Muscle layer of duodenum (tissue), 2 donors: ENCODE measurements at regions not wholly inside any gene's neighbourhood (a gene's known extent, or its start where the extent isn't known, plus 50 kb on each side); places are given as distances from the start of the nearest gene placed in this dataset.
"Not testable (repeated sequence)": the region's sequence is repeated elsewhere in the genome, so short reads cannot be mapped to it uniquely, and the experiment has no call there.

Experiments used
- H3K27ac ChIP-seq: one replicate; pipeline ENCODE4 v1.7.0; 2013; ENCODE audit warnings: mild to moderate bottlenecking, low read length
- H3K27me3 ChIP-seq: one replicate; pipeline ENCODE4 v1.7.0; 2013; ENCODE audit warnings: low read depth, mild to moderate bottlenecking, control low read depth, low read length
- H3K36me3 ChIP-seq, 2 donors: one replicate each; pipeline ENCODE4 v1.7.0; 2013; ENCODE audit warnings: low read length in 2 of 2, control low read depth in 1 of 2, mild to moderate bottlenecking in 1 of 2; ENCODE audit not compliant: insufficient read depth in 2 of 2, control insufficient read depth in 1 of 2
- H3K4me1 ChIP-seq, 2 donors: one replicate each; pipeline ENCODE4 v1.7.0; 2013; ENCODE audit warnings: low read length in 2 of 2, mild to moderate bottlenecking in 2 of 2, control low read depth in 1 of 2, moderate library complexity in 1 of 2; ENCODE audit not compliant: insufficient read depth in 2 of 2, control insufficient read depth in 1 of 2
- H3K4me3 ChIP-seq, 2 donors: one replicate each; pipeline ENCODE4 v1.7.0; 2013; ENCODE audit warnings: low read length in 2 of 2, low read depth in 1 of 2, mild to moderate bottlenecking in 1 of 2
- H3K9me3 ChIP-seq, 2 donors: one replicate each; pipeline ENCODE4 v1.7.0; 2013; ENCODE audit warnings: low read length in 2 of 2, control low read depth in 1 of 2, mild to moderate bottlenecking in 1 of 2; ENCODE audit not compliant: control insufficient read depth in 1 of 2
- donor health status: healthy.

DNA sequence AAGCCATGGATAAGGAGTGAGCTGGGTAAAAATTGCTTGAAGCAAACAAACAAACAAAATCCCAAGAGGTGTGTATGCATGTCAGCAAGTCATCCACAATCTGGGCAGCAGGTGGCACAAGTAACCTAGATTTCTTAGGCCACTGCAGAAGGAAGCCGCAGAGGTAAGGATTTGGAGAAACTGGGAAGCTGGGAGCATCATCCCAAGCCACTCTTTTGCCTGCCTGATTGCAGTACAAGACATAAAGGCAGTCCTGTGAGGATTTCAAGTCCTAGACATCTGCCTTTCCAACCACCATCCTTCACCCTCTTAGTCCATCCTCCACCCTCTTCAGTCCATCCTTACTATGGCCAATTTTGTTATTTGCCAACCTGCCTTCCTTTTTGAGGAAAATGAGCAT lies 67.2 kb upstream of the BMAL1 start:
- Histone ChIP-seq H3K4me3 (no peak overlapping the region), H3K27me3 (no peaks in the 10 kb centered on the region), H3K4me1 (peaks cover 0 to 21% of the 10 kb centered on the region in 2 donors), H3K36me3 (peaks cover 0 to 1% of the 10 kb centered on the region in 2 donors), H3K27ac (no peak overlapping the region), H3K9me3 (no peaks in the 10 kb centered on the region)

DNA sequence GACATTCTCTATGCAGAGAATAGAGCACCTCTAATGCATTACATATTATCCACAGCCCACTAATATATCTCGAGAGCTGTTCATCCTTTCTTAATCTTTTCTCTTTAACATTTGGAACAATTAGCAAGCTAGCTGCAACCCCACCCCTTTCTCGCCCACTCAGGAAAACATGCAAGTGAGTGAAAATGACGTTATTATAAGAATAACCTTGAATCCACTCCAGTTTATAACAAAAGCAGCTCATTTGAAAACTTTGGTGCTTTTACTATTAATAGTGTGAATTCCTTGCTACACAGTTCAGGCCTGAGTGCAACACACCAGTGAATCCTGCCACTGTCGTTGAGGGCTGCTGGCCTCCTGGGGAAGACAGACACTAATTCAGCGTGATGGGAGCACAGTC lies 63.3 kb upstream of the BMAL1 start:
- Histone ChIP-seq H3K27me3 (no peaks in the 10 kb centered on the region), H3K27ac (no peak overlapping the region), H3K4me3 (no peak overlapping the region), H3K4me1 (peaks cover 0 to under 1% of the 10 kb centered on the region in 2 donors), H3K9me3 (no peaks in the 10 kb centered on the region), H3K36me3 (peaks cover 0 to 8% of the 10 kb centered on the region in 2 donors)

DNA sequence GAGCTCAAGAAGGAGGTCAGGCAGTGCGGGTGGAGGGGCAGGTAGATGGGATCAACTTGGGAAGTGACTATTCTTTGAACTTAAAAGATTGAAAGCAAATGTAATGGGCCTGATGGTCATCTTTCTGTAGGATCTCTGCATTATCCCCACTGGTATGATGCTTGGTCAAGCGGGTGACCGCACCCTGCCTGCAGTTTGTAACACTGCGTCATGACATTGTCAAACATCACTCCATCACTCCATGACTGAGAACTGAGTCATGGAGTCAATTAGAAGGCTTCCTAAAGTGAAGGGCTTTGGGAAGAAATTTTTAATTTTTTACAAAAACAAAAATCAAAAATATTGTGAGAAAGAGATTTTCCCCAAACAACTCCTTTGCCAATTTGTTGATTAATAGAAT lies 62.4 kb upstream of the BMAL1 start:
- Histone ChIP-seq H3K4me1 (no peaks in the 10 kb centered on the region), H3K9me3 (no peaks in the 10 kb centered on the region), H3K4me3 (no peak overlapping the region), H3K27ac (no peak overlapping the region), H3K36me3 (peaks cover 0 to 8% of the 10 kb centered on the region in 2 donors), H3K27me3 (no peaks in the 10 kb centered on the region)

DNA sequence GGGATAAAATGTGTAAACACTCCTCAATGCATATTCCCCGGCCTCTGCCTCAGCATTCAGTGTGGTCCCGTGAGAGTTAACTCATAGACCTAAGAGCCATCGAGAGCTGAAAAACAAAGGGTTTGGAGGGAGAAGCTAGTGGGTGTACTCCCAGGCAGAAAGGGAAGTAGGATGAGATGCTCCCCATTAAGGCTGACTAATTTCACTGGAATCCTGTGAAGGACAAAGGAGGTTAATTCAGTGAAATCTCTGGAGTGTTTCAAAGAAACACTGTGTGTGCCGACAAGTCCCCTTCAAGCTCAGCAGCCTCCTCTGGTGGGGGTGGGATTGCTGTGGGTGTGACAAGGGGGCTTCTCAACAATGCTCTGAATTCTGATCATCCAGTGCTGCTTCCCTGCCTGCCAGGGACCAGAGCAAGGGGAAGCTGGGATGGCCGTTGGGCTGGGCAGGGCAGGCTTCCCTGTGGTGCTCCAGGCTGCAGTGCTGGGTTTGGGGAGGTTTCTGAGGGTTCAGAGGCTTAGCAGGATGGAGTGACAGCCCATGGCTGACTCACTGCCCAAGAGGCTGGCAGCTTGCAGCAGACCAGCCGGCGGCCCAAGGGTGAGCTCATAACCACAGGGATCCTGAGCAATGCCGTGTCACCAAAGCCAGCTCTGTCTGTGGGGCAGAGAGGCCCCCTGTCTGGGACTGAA lies 61.4 kb upstream of the BMAL1 start:
- Histone ChIP-seq H3K27me3 (no peaks in the 10 kb centered on the region), H3K27ac (no peak overlapping the region), H3K9me3 (no peaks in the 10 kb centered on the region), H3K36me3 (peaks cover 0 to 8% of the 10 kb centered on the region in 2 donors), H3K4me1 (no peaks in the 10 kb centered on the region), H3K4me3 (no peak overlapping the region)

DNA sequence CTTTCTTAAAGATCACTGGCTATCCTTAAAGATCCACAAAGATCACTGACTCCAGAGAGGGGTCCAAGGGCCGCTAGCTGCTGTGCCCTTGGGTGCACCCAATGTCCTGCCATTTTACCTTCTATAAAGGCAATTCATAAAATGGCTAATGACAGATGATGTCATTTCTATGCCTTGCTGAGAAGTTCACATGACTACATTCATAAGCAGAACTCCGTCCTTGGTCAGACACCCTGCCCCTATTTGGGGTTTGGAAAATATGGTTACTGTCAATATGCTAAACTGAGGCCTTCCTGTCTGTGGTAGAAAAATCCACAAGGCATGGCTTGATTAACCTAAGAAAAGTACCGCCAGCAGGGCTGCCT lies 60.9 kb upstream of the BMAL1 start:
- Histone ChIP-seq H3K4me1 (no peaks in the 10 kb centered on the region), H3K36me3 (peaks cover 0 to 8% of the 10 kb centered on the region in 2 donors), H3K27me3 (no peaks in the 10 kb centered on the region), H3K9me3 (no peaks in the 10 kb centered on the region), H3K4me3 (no peak overlapping the region), H3K27ac (no peak overlapping the region)

DNA sequence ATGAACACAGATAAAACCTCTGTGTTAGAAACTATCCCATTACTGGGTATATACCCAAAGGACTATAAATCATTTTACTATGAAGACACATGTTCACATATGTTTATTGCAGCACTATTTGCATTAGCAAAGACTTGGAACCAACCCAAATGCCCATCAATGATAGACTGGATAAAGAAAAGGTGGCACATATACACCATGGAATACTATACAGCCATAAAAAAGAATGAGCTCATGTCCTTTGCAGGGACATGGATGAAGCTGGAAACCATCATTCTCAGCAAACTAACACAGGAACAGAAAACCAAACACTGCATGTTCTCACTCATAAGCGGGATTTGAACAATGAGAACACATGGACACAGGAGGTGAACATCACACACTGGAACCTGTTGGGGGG lies 58.9 kb upstream of the BMAL1 start:
- H3K9me3 ChIP-seq, H3K36me3 ChIP-seq, H3K27me3 ChIP-seq, H3K4me3 ChIP-seq, H3K4me1 ChIP-seq, H3K27ac ChIP-seq: not testable (repeated sequence)

DNA sequence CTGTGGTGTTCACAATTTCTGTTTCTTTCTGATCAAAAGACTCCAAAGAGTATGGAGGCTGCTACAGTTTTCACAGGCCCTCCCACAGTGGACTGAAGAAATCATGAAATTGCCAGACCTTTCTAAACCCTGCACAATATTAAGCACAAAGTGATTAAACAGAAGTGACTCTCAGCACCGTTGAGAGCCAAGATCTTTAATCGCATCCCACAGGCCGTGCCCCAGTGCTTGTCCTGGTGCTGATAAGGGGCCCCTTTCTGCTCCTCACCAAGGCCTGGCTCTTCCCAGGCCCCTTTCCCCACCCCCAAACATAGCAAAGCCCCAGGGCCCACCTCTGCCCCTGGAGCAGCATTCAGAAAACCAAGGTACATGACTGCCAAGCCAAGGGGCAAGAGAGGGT lies 57.4 kb upstream of the BMAL1 start:
- H3K9me3 ChIP-seq: no peaks in the 10 kb centered on the region
- peaks cover 0 to 8% of the 10 kb centered on the region in 2 donors for H3K36me3 ChIP-seq
- H3K4me1 ChIP-seq: no peaks in the 10 kb centered on the region
- H3K27me3 ChIP-seq: no peaks in the 10 kb centered on the region
- H3K4me3 ChIP-seq: no peak overlapping the region
- no peak overlapping the region for H3K27ac ChIP-seq

DNA sequence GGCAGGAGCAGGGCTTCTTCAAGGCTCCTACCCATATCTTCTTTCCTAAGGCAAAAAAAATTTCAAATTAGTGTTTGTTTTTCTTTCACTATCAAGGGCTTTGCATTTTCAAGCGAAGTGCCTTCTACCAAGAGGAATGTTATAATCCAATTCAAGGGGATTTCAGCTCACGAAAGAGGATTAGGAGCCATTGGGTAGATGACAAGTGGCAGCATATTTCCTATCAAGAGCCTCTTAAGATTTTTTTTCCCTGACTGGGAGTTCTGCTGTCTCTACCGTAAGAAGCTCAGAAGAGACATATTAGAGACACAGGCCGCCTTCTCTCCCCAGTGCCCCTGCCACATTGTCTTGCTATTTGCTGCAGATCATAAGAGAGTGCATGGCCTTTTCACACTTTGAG lies 55.9 kb upstream of the BMAL1 start:
- Histone ChIP-seq H3K4me1 (no peaks in the 10 kb centered on the region), H3K27ac (no peak overlapping the region), H3K36me3 (no peaks in the 10 kb centered on the region), H3K9me3 (no peaks in the 10 kb centered on the region), H3K27me3 (no peaks in the 10 kb centered on the region), H3K4me3 (no peak overlapping the region)

DNA sequence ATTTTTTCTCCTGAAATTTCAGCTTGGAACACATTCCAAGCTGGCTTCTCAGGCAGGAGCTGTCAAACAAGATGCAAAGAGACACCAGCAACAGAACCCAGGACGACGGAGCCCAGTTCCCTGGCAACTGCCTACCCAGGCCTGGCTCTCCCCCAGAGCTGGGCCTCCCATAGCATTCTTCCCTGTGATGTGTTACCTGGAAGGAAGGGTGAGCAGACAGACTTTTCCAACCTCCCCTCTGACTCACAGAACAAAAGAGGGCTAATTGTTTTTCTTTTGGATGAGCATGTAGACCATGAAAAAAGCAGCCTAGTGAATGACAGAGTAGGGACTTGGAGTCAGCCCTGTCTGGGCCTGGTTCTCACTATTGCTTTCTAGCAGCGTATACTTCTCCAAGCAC lies 55.3 kb upstream of the BMAL1 start:
- Histone ChIP-seq H3K27me3 (no peaks in the 10 kb centered on the region), H3K36me3 (no peaks in the 10 kb centered on the region), H3K9me3 (no peaks in the 10 kb centered on the region), H3K27ac (no peak overlapping the region), H3K4me3 (no peak overlapping the region), H3K4me1 (no peaks in the 10 kb centered on the region)

DNA sequence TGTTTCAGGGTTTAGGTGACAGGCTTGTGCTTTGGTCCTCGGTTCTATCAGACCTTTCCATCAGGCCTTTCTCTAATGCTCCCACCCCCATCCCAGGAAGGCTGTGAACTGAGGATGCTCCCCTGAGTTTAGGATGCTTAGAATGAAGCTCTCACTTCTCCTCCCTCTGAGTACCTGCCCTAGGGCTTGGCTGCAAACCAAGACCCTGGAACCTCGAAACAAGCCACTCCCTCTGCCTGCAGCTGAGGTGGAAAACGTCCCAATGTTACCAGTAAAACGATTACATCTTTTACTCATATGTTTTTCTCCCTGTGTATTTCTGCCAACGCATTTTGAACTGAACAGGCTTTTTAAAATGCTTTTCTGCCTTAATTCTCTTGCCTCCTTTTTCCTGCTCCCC lies 54.5 kb upstream of the BMAL1 start:
- H3K4me3 ChIP-seq: no peak overlapping the region
- no peaks in the 10 kb centered on the region for H3K4me1 ChIP-seq
- H3K36me3 ChIP-seq: no peaks in the 10 kb centered on the region
- no peaks in the 10 kb centered on the region for H3K9me3 ChIP-seq
- H3K27me3 ChIP-seq: no peaks in the 10 kb centered on the region
- no peak overlapping the region for H3K27ac ChIP-seq

DNA sequence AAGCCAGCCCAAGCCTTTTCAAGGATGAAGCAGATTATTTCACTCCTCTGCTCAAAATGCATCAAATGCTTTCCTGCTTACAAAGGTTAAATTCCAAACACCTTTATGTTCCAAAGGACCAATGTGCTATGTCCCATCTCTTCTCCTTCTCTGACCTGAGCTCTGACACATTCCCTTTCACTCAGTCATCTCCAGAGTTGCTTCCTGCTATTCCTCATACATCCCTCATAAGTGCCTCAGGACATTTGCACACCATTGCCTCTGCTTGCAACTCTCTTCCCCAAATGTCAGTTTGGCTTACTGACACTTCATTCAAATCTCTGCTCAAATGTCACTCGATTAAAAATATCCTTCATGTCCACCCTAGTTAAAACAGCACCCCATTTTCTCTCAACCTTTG lies 53.3 kb upstream of the BMAL1 start:
- Histone ChIP-seq H3K27me3 (no peaks in the 10 kb centered on the region), H3K36me3 (no peaks in the 10 kb centered on the region), H3K9me3 (no peaks in the 10 kb centered on the region), H3K4me1 (peaks cover 0 to 6% of the 10 kb centered on the region in 2 donors), H3K27ac (no peak overlapping the region), H3K4me3 (no peak overlapping the region)
